ENCODE measurements at regions not wholly inside any gene's neighbourhood (a gene's known extent, or its start where the extent isn't known, plus 50 kb on each side); places are given as distances from the start of the nearest gene placed in this dataset.

DNA sequence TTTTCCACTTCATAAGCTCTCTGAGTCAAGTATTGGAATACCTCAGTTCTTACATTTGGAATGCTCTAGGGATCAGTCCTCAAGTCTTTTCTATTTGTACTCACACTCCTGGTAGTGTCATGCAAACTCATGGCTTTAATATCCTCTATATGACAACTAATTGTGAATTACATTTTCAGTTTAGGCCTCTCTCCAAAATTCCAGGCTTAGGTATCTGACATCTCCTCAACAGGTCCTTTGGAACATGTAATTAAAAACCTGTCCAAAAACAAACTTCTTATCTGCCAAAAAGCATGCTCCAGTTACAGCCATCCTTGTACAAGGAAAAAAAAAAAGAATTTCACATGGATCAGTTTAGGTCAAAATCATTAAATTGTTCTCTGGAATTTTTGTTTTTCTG is 1336.2 kb upstream of the NRXN1 start:
- DNase-seq (ENCODE audit: low spot score in 2 of 2): no peak
- TF ChIP-seq POLR2A (IDR thresholded peaks at IDR 0.05) (no peak), POLR2AphosphoS5 (IDR thresholded peaks at IDR 0.05) (no peak), EP300 (IDR thresholded peaks at IDR 0.05) (no peak)
- TF ChIP-seq, protein P1, sequence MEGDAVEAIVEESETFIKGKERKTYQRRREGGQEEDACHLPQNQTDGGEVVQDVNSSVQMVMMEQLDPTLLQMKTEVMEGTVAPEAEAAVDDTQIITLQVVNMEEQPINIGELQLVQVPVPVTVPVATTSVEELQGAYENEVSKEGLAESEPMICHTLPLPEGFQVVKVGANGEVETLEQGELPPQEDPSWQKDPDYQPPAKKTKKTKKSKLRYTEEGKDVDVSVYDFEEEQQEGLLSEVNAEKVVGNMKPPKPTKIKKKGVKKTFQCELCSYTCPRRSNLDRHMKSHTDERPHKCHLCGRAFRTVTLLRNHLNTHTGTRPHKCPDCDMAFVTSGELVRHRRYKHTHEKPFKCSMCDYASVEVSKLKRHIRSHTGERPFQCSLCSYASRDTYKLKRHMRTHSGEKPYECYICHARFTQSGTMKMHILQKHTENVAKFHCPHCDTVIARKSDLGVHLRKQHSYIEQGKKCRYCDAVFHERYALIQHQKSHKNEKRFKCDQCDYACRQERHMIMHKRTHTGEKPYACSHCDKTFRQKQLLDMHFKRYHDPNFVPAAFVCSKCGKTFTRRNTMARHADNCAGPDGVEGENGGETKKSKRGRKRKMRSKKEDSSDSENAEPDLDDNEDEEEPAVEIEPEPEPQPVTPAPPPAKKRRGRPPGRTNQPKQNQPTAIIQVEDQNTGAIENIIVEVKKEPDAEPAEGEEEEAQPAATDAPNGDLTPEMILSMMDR (IDR thresholded peaks at IDR 0.05): no peak
- H3K27me3 ChIP-seq: no peaks in the 10 kb centered on the region
- no peak overlapping the region for H3K27ac ChIP-seq
- no peaks in the 10 kb centered on the region for H3K36me3 ChIP-seq
- H3K4me1 ChIP-seq: no peaks in the 10 kb centered on the region
- no peaks in the 10 kb centered on the region for H3K9me3 ChIP-seq
- no peak overlapping the region for H3K4me3 ChIP-seq

DNA sequence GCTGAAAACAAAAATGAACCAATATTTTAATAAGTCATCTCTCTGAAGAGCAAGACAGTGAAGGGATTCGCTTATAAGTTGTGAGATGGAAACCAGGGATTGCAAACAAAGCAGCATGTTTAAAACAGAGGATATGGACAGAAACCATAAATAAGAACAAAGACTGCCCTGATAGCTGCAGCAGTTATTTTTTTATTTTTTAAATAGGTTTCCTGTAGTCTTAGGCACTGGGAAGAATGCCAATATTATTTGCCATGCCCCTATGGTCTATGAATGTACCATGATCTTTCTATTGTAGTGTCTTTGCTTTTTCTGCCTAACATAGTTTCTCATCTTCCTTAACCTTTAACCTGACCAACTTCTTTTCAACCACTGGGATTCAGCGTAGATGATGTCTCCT is 1334.0 kb upstream of the NRXN1 start:
- Histone ChIP-seq H3K9me3 (no peaks in the 10 kb centered on the region), H3K27ac (no peak overlapping the region), H3K4me1 (no peaks in the 10 kb centered on the region), H3K36me3 (no peaks in the 10 kb centered on the region), H3K27me3 (no peaks in the 10 kb centered on the region), H3K4me3 (no peak overlapping the region)
- 83% methylated on average over 2 of the region's 2 CpGs for WGBS
- DNase-seq (ENCODE audit: low spot score in 2 of 2): no peak
- TF ChIP-seq POLR2A (IDR thresholded peaks at IDR 0.05) (no peak), EP300 (IDR thresholded peaks at IDR 0.05) (no peak), POLR2AphosphoS5 (IDR thresholded peaks at IDR 0.05) (no peak)
- TF ChIP-seq, protein P1 (IDR thresholded peaks at IDR 0.05): no peak

- Histone ChIP-seq H3K27me3 (no peaks in the 10 kb centered on the region), H3K4me1 (no peaks in the 10 kb centered on the region), H3K27ac (no peak overlapping the region), H3K36me3 (no peaks in the 10 kb centered on the region), H3K9me3 (no peaks in the 10 kb centered on the region), H3K4me3 (no peak overlapping the region)
- 47% methylated on average over 2 of the region's 2 CpGs for WGBS
- no peak for DNase-seq (ENCODE audit: low spot score in 2 of 2)
- TF ChIP-seq POLR2A (IDR thresholded peaks at IDR 0.05) (no peak), POLR2AphosphoS5 (IDR thresholded peaks at IDR 0.05) (no peak), EP300 (IDR thresholded peaks at IDR 0.05) (no peak)
- TF ChIP-seq, protein P1 (IDR thresholded peaks at IDR 0.05): no peak
Observed at GRCh38 chr2:52356556-52356955, 1324.6 kb upstream of the NRXN1 start.

DNA sequence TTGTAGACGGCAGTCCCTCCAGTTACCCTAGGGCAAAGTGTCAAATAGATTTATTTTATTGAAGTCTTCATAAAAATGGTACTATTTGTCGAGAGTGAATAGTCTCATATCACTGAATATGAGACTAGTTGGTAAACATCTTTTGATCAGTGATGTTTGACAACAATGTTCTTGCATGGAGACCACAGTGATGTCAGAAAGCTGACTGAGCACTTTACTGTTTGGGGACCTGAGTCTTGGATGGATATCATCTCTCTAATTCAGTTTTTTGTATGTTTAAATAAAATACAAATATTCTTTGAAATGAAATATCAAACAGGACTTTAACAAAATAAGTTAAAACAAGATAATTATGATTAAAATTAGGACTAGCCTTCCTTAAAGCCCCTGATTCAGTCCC is 1315.4 kb upstream of the NRXN1 start:
- no peak for DNase-seq (ENCODE audit: low spot score in 2 of 2)
- TF ChIP-seq POLR2AphosphoS5 (IDR thresholded peaks at IDR 0.05): no peak
- no peaks in the 10 kb centered on the region for H3K4me1 ChIP-seq
- H3K4me3 ChIP-seq: no peak overlapping the region
- no peaks in the 10 kb centered on the region for H3K36me3 ChIP-seq
- 56% methylated on average over 2 of the region's 2 CpGs for WGBS
- no peak overlapping the region for H3K27ac ChIP-seq
- no peaks in the 10 kb centered on the region for H3K9me3 ChIP-seq
- H3K27me3 ChIP-seq: no peaks in the 10 kb centered on the region

DNA sequence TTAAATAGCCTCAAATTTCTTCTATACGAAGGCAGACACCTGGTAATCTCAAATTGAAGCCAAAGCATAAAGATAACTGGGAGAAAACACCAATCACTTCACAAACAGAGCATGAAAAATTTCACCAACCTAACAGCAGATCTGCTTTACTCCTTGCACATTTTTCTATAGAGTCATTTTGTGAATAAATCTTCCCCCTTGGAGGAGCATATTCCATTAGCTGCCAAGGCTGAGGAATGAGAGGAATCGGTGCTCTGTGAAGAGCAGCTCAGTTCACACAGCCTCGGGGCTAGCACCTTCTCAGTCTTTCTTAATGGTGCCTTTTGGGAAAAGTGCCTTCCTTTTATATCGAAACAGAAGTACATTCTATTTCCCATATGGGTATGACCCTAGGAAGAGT is 1313.7 kb upstream of the NRXN1 start:
- Histone ChIP-seq H3K27ac (no peak overlapping the region), H3K9me3 (no peaks in the 10 kb centered on the region), H3K27me3 (no peaks in the 10 kb centered on the region), H3K36me3 (no peaks in the 10 kb centered on the region), H3K4me3 (no peak overlapping the region), H3K4me1 (no peaks in the 10 kb centered on the region)
- no peak for TF ChIP-seq EP300 (IDR thresholded peaks at IDR 0.05)
- TF ChIP-seq, protein P1 (IDR thresholded peaks at IDR 0.05): no peak
- no peak for TF ChIP-seq POLR2AphosphoS5 (IDR thresholded peaks at IDR 0.05)
- TF ChIP-seq POLR2A (IDR thresholded peaks at IDR 0.05): no peak
- DNase-seq (ENCODE audit: low spot score in 2 of 2): no peak
- 38% methylated on average over 4 of the region's 4 CpGs for WGBS

- H3K27ac ChIP-seq: no peak overlapping the region
- H3K36me3 ChIP-seq: no peaks in the 10 kb centered on the region
- DNase-seq (ENCODE audit: low spot score in 2 of 2): no peak
- TF ChIP-seq EP300 (IDR thresholded peaks at IDR 0.05): no peak
- no peak for TF ChIP-seq POLR2AphosphoS5 (IDR thresholded peaks at IDR 0.05)
- TF ChIP-seq, protein P1 (IDR thresholded peaks at IDR 0.05): no peak
- TF ChIP-seq POLR2A (IDR thresholded peaks at IDR 0.05): no peak
- no peaks in the 10 kb centered on the region for H3K27me3 ChIP-seq
- no peaks in the 10 kb centered on the region for H3K4me1 ChIP-seq
- H3K9me3 ChIP-seq: no peaks in the 10 kb centered on the region
- H3K4me3 ChIP-seq: no peak overlapping the region
Observed at GRCh38 chr2:52345082-52345481, 1313.2 kb upstream of the NRXN1 start.

Data from suprapubic skin (tissue), 4 donors.